HG03039 (cell line): ENCODE measurements at regions not wholly inside any gene's neighbourhood (a gene's known extent, or its start where the extent isn't known, plus 50 kb on each side); places are given as distances from the start of the nearest gene placed in this dataset.

Experiments
- ATAC-seq: cut with Tn5 transposase; IDR thresholded peaks from one replicate; pipeline ENCODE4 v1.9.1; 2021; ENCODE audit warnings: mild to moderate bottlenecking, moderate library complexity; ENCODE audit not compliant: unreplicated experiment

- ATAC-seq, result no peak
Measured at GRCh38 chr4:18077808-18078207, 56.3 kb upstream of the LCORL start.

GRCh38 chr4:18075823-18076433 lies 54.4 kb upstream of the LCORL start:
- ATAC-seq, result no peak

- no peak for ATAC-seq
Measured at GRCh38 chr4:18071894-18072293, 50.3 kb upstream of the LCORL start.
